A673 (cell line): ENCODE measurements at regions not wholly inside any gene's neighbourhood (a gene's known extent, or its start where the extent isn't known, plus 50 kb on each side); places are given as distances from the start of the nearest gene placed in this dataset.

Experiments used
- BruUV-seq: library from RNA; stranded (reverse); fragments of 400-500 nt; replicated peaks from 2 replicates; lab custom pipeline; 2021; lab: Mats Ljungman, UMichigan
- CTCF ChIA-PET: fragments of 300-600 bp; sonication (Branson Sonifier 250); formaldehyde crosslinking; loops from one replicate; lab custom pipeline; 2022; ENCODE audit warnings: antibody characterized with exemption; lab: Charles Lee
- POLR2A ChIA-PET: fragments of 300-600 bp; sonication (Branson Sonifier 250); formaldehyde crosslinking; loops from one replicate; lab custom pipeline; 2022; ENCODE audit warnings: antibody characterized with exemption; ENCODE audit not compliant: low non-redundant PET; lab: Charles Lee
- DNase-seq: peaks from one replicate; pipeline ENCODE4 v3.0.0-alpha.2; 2015; ENCODE audit warnings: low spot score
- H3K27ac ChIP-seq: fragments of 200-600 bp; sonication (generic); 2 replicates; pipeline ENCODE4 v1.5.1; 2016; ENCODE audit warnings: mixed run types, low read depth, mild to moderate bottlenecking, mixed read lengths, antibody characterized with exemption, low read length; ENCODE audit not compliant: poor library complexity, severe bottlenecking
- H3K27me3 ChIP-seq: fragments of 200-600 bp; sonication (generic); replicated peaks from 2 replicates; pipeline ENCODE4 v1.6.1; 2017; ENCODE audit warnings: mixed run types, low read depth, mild to moderate bottlenecking, mixed read lengths, antibody characterized with exemption, low read length; ENCODE audit not compliant: insufficient read depth, poor library complexity
- H3K36me3 ChIP-seq: fragments of 200-600 bp; sonication (generic); 2 replicates; pipeline ENCODE4 v1.6.1; 2016; ENCODE audit warnings: mixed run types, mild to moderate bottlenecking, mixed read lengths, antibody characterized with exemption, low read length; ENCODE audit not compliant: insufficient read depth, poor library complexity, severe bottlenecking
- H3K4me1 ChIP-seq: fragments of 200-600 bp; sonication (generic); 2 replicates; pipeline ENCODE4 v1.6.1; 2017; ENCODE audit warnings: mixed run types, mild to moderate bottlenecking, mixed read lengths, antibody characterized with exemption, low read length; ENCODE audit not compliant: insufficient read depth, poor library complexity, severe bottlenecking
- H3K4me3 ChIP-seq: fragments of 200-600 bp; sonication (generic); 2 replicates; pipeline ENCODE4 v1.5.1; 2016; ENCODE audit warnings: low read depth, mixed run types, mild to moderate bottlenecking, mixed read lengths, low read length; ENCODE audit not compliant: poor library complexity, severe bottlenecking
- H3K9me3 ChIP-seq: fragments of 200-600 bp; sonication (generic); 2 replicates; pipeline ENCODE4 v1.6.1; 2016; ENCODE audit warnings: mixed run types, low read depth, mild to moderate bottlenecking, mixed read lengths, antibody characterized with exemption, low read length; ENCODE audit not compliant: poor library complexity, severe bottlenecking
- CTCF ChIP-seq: fragments of 300-800, 200-600 bp; sonication (generic); conservative IDR thresholded peaks from 2 replicates; pipeline ENCODE4 v1.5.1; 2017; ENCODE audit warnings: low read depth, mild to moderate bottlenecking, antibody characterized with exemption, low read length, moderate library complexity, mixed read lengths
- EZH2 ChIP-seq: fragments of 200-600 bp; sonication (generic); IDR thresholded peaks from 2 replicates; pipeline ENCODE4 v1.6.1; 2017; ENCODE audit warnings: borderline replicate concordance, low read depth, mild to moderate bottlenecking, mixed read lengths, antibody characterized with exemption, low read length; ENCODE audit not compliant: poor library complexity, severe bottlenecking
- intact Hi-C: fragments of 100-400 bp; cut with micrococcal nuclease; formaldehyde crosslinking; loops from one replicate; pipeline ENCODE4 v1.10.0; 2022; ENCODE audit not compliant: unreplicated experiment

GRCh38 chr5:91976451-91976850, 593.3 kb upstream of the ARRDC3 start:
- intact Hi-C loops: no loop called here
- no peaks in the 10 kb centered on the region for H3K27me3 ChIP-seq
- H3K4me1 ChIP-seq: no peaks in the 10 kb centered on the region
- CTCF ChIA-PET: no interaction called here
- POLR2A ChIA-PET: no interaction called here
- no peak for DNase-seq
- H3K27ac ChIP-seq: no peak overlapping the region
- no peak overlapping the region for H3K4me3 ChIP-seq
- no peaks in the 10 kb centered on the region for H3K36me3 ChIP-seq
- H3K9me3 ChIP-seq: no peaks in the 10 kb centered on the region
- BruUV-seq: no TSS peak
- TF ChIP-seq EZH2: no peak
- TF ChIP-seq CTCF: no peak

GRCh38 chr5:91963166-91963565, 580.0 kb upstream of the ARRDC3 start:
- TF ChIP-seq CTCF (no peak), EZH2 (no peak)
- H3K36me3 ChIP-seq: no peaks in the 10 kb centered on the region
- ChIA-PET CTCF (no interaction called here), POLR2A (no interaction called here)
- no peak for DNase-seq
- H3K9me3 ChIP-seq: no peaks in the 10 kb centered on the region
- BruUV-seq: no TSS peak
- no peak overlapping the region for H3K4me3 ChIP-seq
- intact Hi-C loops: no loop called here
- H3K27me3 ChIP-seq: no peaks in the 10 kb centered on the region
- no peak overlapping the region for H3K27ac ChIP-seq
- H3K4me1 ChIP-seq: peaks cover 2% of the 10 kb centered on the region

DNA sequence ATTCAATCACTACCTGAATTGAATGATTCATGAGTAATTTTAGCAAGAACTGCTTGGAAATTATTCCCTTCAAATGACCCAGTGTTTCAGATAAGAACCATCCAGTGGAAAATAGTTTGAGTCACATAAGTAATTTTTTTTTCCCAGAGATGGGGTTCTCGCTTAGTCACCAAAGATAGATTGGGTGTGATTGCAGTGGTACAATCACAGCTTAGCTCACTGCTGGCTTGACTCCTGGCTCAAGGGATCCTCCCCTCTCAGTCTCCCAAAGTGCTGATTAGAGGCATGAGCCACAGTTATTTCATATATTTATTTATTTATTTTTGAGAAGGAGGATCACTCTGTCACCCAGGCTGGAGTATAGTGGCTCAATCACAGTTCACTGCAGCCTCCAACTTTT, 574.5 kb upstream of the ARRDC3 start:
- no TSS peak for BruUV-seq
- Histone ChIP-seq H3K4me1 (peaks cover 6% of the 10 kb centered on the region), H3K4me3 (no peak overlapping the region), H3K27ac (no peak overlapping the region), H3K9me3 (no peaks in the 10 kb centered on the region), H3K27me3 (no peaks in the 10 kb centered on the region), H3K36me3 (no peaks in the 10 kb centered on the region)
- no peak for DNase-seq
- TF ChIP-seq EZH2: no peak
- TF ChIP-seq CTCF: no peak
- POLR2A ChIA-PET: no interaction called here
- intact Hi-C loops: no loop called here
- CTCF ChIA-PET: no interaction called here
